ENCODE measurements at regions not wholly inside any gene's neighbourhood (a gene's known extent, or its start where the extent isn't known, plus 50 kb on each side); places are given as distances from the start of the nearest gene placed in this dataset.

- Histone ChIP-seq H3K9me3 (ENCODE audit: control insufficient read depth in 4 of 4, low read length in 3 of 4) (no peaks in the 10 kb centered on the region), H3K4me3 (ENCODE audit: low read depth in 1 of 3, low read length in 3 of 3) (no peak overlapping the region), H3K27ac (ENCODE audit: low read depth in 1 of 2, low read length in 2 of 2) (no peak overlapping the region), H3K27me3 (ENCODE audit: control insufficient read depth in 4 of 4, insufficient read depth in 4 of 4, low read length in 3 of 4) (no peaks in the 10 kb centered on the region), H3K4me1 (ENCODE audit: control insufficient read depth in 4 of 4, insufficient read depth in 4 of 4, low read length in 3 of 4) (no peaks in the 10 kb centered on the region), H3K9ac (ENCODE audit: low read depth in 1 of 2, low read length in 2 of 2) (no peak overlapping the region), H3K36me3 (ENCODE audit: control insufficient read depth in 4 of 4, insufficient read depth in 3 of 4, low read depth in 1 of 4, low read length in 3 of 4) (no peaks in the 10 kb centered on the region)
- TF ChIP-seq YY1 (IDR thresholded peaks at IDR 0.05) (no peak), TAF1 (conservative IDR thresholded peaks at IDR 0.05) (no peak), ZBTB33 (IDR thresholded peaks at IDR 0.05) (no peak), HNF4G (IDR thresholded peaks at IDR 0.05) (no peak), FOXA1 (IDR thresholded peaks at IDR 0.05) (no peak), GABPA (IDR thresholded peaks at IDR 0.05 in 1 of 2, conservative IDR thresholded peaks at IDR 0.05 in 1 of 2) (no peak), RXRA (IDR thresholded peaks at IDR 0.05) (no peak), EGR1 (IDR thresholded peaks at IDR 0.05; ENCODE audit: low read depth in 2 of 2) (no peak), MAX (IDR thresholded peaks at IDR 0.05) (no peak), NR2F2 (IDR thresholded peaks at IDR 0.05) (no peak), SP1 (IDR thresholded peaks at IDR 0.05) (no peak), FOXA2 (IDR thresholded peaks at IDR 0.05) (no peak), JUND (IDR thresholded peaks at IDR 0.05) (no peak), ATF3 (IDR thresholded peaks at IDR 0.05) (no peak)
- 52% methylated on average over 2 of the region's 2 CpGs for WGBS
- DNase-seq (ENCODE audit: low spot score), result no peak
These were observed 260.4 kb upstream of the MIR17HG start for GRCh38 chr13:91086936-91087716.

GRCh38 chr13:91097269-91097668 lies 250.2 kb upstream of the MIR17HG start:
- DNase-seq (ENCODE audit: low spot score), result no peak
- Histone ChIP-seq H3K27me3 (ENCODE audit: control insufficient read depth in 4 of 4, insufficient read depth in 4 of 4, low read length in 3 of 4) (peaks cover 0 to 9% (median 0%) of the 10 kb centered on the region in 4 donors), H3K4me3 (ENCODE audit: low read depth in 1 of 3, low read length in 3 of 3) (no peak overlapping the region), H3K4me1 (ENCODE audit: control insufficient read depth in 4 of 4, insufficient read depth in 4 of 4, low read length in 3 of 4) (no peaks in the 10 kb centered on the region), H3K27ac (ENCODE audit: low read depth in 1 of 2, low read length in 2 of 2) (no peak overlapping the region), H3K9me3 (ENCODE audit: control insufficient read depth in 4 of 4, low read length in 3 of 4) (no peaks in the 10 kb centered on the region), H3K36me3 (ENCODE audit: control insufficient read depth in 4 of 4, insufficient read depth in 3 of 4, low read depth in 1 of 4, low read length in 3 of 4) (no peaks in the 10 kb centered on the region), H3K9ac (ENCODE audit: low read depth in 1 of 2, low read length in 2 of 2) (no peak overlapping the region)
- WGBS, result 91% methylated on average over 5 of the region's 5 CpGs
- TF ChIP-seq CTCF (IDR thresholded peaks at IDR 0.05; ENCODE audit: low read depth, low read length, missing input control), result no peak
- no peak for TF ChIP-seq NR2F2 (IDR thresholded peaks at IDR 0.05)
- no peak for TF ChIP-seq HNF4A (conservative IDR thresholded peaks at IDR 0.05)
- TF ChIP-seq RAD21 (IDR thresholded peaks at IDR 0.05), result no peak

Measured in liver (tissue), 8 donors.